ENCODE measurements at regions not wholly inside any gene's neighbourhood (a gene's known extent, or its start where the extent isn't known, plus 50 kb on each side); places are given as distances from the start of the nearest gene placed in this dataset.

- no peak for DNase-seq
Measured at GRCh38 chrX:96246436-96246835, 438.2 kb upstream of the DIAPH2 start.
